Calu3 (cell line): ENCODE measurements at regions not wholly inside any gene's neighbourhood (a gene's known extent, or its start where the extent isn't known, plus 50 kb on each side); places are given as distances from the start of the nearest gene placed in this dataset.
"Not testable (repeated sequence)": the region's sequence is repeated elsewhere in the genome, so short reads cannot be mapped to it uniquely, and the experiment has no call there.

Experiments
- BruUV-seq: library from RNA; stranded (reverse); fragments of 400-500 nt; replicated peaks from 2 replicates; lab custom pipeline; 2021; lab: Mats Ljungman, UMichigan
- CTCF ChIA-PET: fragments of 300-600 bp; sonication (Branson Sonifier 250); formaldehyde crosslinking; loops from one replicate; lab custom pipeline; 2022; ENCODE audit warnings: antibody characterized with exemption; lab: Charles Lee
- DNase-seq: peaks from one replicate; pipeline ENCODE4 v3.0.0; 2022
- H3K27ac Mint-ChIP-seq: one replicate; pipeline ENCODE4 v1.8.0; 2022; ENCODE audit warnings: mixed read lengths; ENCODE audit not compliant: unreplicated experiment
- H3K27me3 Mint-ChIP-seq: one replicate; pipeline ENCODE4 v1.8.0; 2022; ENCODE audit warnings: mixed read lengths; ENCODE audit not compliant: unreplicated experiment
- H3K36me3 Mint-ChIP-seq: one replicate; pipeline ENCODE4 v1.8.0; 2022; ENCODE audit warnings: mild to moderate bottlenecking, moderate library complexity, mixed read lengths; ENCODE audit not compliant: insufficient read depth, unreplicated experiment
- H3K4me1 Mint-ChIP-seq: one replicate; pipeline ENCODE4 v1.8.0; 2022; ENCODE audit warnings: mild to moderate bottlenecking, low read depth, mixed read lengths; ENCODE audit not compliant: unreplicated experiment
- H3K4me3 Mint-ChIP-seq: one replicate; pipeline ENCODE4 v1.8.0; 2022; ENCODE audit warnings: mild to moderate bottlenecking, low read depth, moderate library complexity, mixed read lengths; ENCODE audit not compliant: unreplicated experiment
- H3K9me3 Mint-ChIP-seq: one replicate; pipeline ENCODE4 v1.8.0; 2022; ENCODE audit warnings: low read depth, mixed read lengths; ENCODE audit not compliant: unreplicated experiment
- CTCF ChIP-seq: fragments of 200-600 bp; IDR thresholded peaks from one replicate; pipeline ENCODE4 v1.8.0; 2022; ENCODE audit warnings: antibody characterized with exemption; ENCODE audit not compliant: unreplicated experiment
- intact Hi-C: fragments of 100-400 bp; cut with micrococcal nuclease; formaldehyde crosslinking; loops from one replicate; pipeline ENCODE4 v1.10.0; 2022; ENCODE audit not compliant: unreplicated experiment

DNA sequence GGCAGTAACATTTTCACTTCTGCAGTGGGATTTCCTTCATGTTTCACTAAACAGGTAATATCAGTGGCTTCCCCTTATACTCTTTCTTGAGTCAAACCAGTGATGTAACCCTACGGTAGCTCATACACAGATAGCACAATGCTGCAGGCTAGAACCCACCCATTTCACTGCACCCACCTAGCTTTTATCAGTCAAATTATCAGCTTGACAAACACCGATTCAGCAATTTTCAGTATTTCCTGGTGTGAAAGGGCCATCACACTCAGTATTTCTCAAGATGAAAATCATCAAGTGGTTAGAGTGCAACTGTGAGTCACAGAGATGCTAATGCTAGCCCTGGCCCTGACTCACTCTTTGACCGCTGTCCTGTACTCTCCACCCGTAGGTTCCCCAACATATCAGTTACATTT, 242.3 kb upstream of the PTGER4 start:
- no peak for TF ChIP-seq CTCF
- Mint-ChIP-seq H3K4me3 (no peak overlapping the region), H3K36me3 (no peaks in the 10 kb centered on the region), H3K27ac (no peak overlapping the region), H3K9me3 (no peaks in the 10 kb centered on the region), H3K27me3 (no peaks in the 10 kb centered on the region), H3K4me1 (peaks cover 17% of the 10 kb centered on the region)
- CTCF ChIA-PET, result interaction anchor here (0.6 to 0.9 kb wide), 3 partner anchors 9 to 165 kb away, joined by 3 to 4 read pairs (median 3); no protein-coding TSS in a partner anchor
- BruUV-seq, result no TSS peak
- peak; percentile 31 for DNase-seq
- intact Hi-C loops, result no loop called here

DNA sequence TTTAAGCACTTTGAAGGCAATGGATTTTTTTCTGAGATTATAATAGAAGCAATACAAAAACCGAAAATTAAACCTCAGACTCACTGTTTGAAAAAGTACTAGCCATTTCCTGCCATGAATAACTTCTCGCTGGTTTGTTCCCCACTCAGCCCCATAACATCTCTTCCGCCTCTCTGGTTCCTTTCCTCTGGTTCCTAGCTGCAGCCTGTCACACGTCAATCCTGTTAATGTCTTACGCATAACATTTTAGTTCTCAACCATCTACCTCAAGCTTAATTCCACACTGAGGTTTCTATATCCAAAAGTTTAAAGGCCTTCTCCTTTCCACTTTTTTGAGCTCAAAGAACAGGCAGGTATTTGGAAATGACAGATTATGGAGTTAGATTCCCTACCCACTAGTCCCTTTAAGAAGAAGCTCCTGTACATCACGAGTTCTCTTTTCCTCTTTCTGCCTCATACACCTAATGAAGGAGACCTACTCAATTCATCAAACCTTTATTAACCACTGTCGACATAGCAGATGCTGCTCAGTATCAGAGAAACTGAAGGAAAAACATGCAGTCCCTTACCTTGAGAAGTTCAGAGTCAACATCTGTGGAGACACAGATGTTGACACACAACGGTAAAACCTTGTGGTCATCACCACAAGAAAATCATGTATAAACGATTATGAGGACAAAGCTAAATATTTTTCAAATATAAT, 243.0 kb upstream of the PTGER4 start:
- Mint-ChIP-seq H3K36me3 (no peaks in the 10 kb centered on the region), H3K27me3 (no peaks in the 10 kb centered on the region), H3K4me1 (peaks cover 9% of the 10 kb centered on the region), H3K27ac (no peak overlapping the region), H3K4me3 (no peak overlapping the region), H3K9me3 (no peaks in the 10 kb centered on the region)
- DNase-seq, result no peak
- TF ChIP-seq CTCF, result no peak
- no TSS peak for BruUV-seq
- intact Hi-C loops, result no loop called here
- CTCF ChIA-PET, result no interaction called here

- H3K4me3 Mint-ChIP-seq, H3K9me3 Mint-ChIP-seq, H3K27ac Mint-ChIP-seq, intact Hi-C loops, CTCF ChIA-PET, H3K36me3 Mint-ChIP-seq, DNase-seq, H3K4me1 Mint-ChIP-seq, BruUV-seq, H3K27me3 Mint-ChIP-seq: not testable (repeated sequence)
These were observed 244.0 kb upstream of the PTGER4 start for GRCh38 chr5:40435706-40436105.

GRCh38 chr5:40432836-40433235, 246.9 kb upstream of the PTGER4 start:
- no peaks in the 10 kb centered on the region for H3K36me3 Mint-ChIP-seq
- no TSS peak for BruUV-seq
- H3K4me3 Mint-ChIP-seq, result no peak overlapping the region
- CTCF ChIA-PET, result no interaction called here
- intact Hi-C loops, result no loop called here
- H3K27ac Mint-ChIP-seq, result no peak overlapping the region
- H3K27me3 Mint-ChIP-seq, result no peaks in the 10 kb centered on the region
- no peaks in the 10 kb centered on the region for H3K9me3 Mint-ChIP-seq
- DNase-seq, result no peak
- TF ChIP-seq CTCF, result no peak
- H3K4me1 Mint-ChIP-seq, result no peaks in the 10 kb centered on the region

- no peaks in the 10 kb centered on the region for H3K9me3 Mint-ChIP-seq
- H3K36me3 Mint-ChIP-seq, result no peaks in the 10 kb centered on the region
- CTCF ChIA-PET, result interaction anchor here (0.6 to 1.1 kb wide), 2 partner anchors 28 kb away, joined by 3 to 9 read pairs; no protein-coding TSS in a partner anchor
- no TSS peak for BruUV-seq
- H3K4me1 Mint-ChIP-seq, result no peaks in the 10 kb centered on the region
- no peak overlapping the region for H3K27ac Mint-ChIP-seq
- intact Hi-C loops, result no loop called here
- TF ChIP-seq CTCF, result no peak
- H3K27me3 Mint-ChIP-seq, result no peaks in the 10 kb centered on the region
- H3K4me3 Mint-ChIP-seq, result no peak overlapping the region
- no peak for DNase-seq
These were observed 248.0 kb upstream of the PTGER4 start for GRCh38 chr5:40431734-40432133.
